ENCODE measurements at regions not wholly inside any gene's neighbourhood (a gene's known extent, or its start where the extent isn't known, plus 50 kb on each side); places are given as distances from the start of the nearest gene placed in this dataset.
A peak's percentile ranks its signal among the peaks of the same experiment; 100 is the strongest.

DNA sequence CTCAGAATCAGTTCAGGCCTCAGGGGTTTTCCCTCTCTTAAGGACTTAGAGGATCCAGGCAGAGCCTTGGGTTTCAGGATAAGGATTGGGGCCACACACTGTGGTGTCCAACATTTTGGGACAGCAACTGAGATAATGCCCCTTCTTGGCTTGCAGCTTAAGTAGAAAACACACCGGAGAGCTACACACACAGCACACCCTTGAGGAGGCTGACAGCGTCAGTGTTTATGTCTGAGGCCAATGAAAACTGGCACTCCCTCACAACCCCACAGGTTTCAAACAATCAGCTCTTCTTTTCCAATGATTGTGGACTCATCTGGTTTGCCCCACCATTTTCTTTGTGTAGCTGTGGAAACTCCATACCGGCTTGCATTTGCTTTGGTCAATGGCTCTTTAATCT, 257.7 kb downstream of the CDCA7 start:
- TF ChIP-seq EZH2 (IDR thresholded peaks at IDR 0.05; ENCODE audit: low read length, unreplicated experiment) = no peak
- no peak for TF ChIP-seq EZH2phosphoT487 (IDR thresholded peaks at IDR 0.05; ENCODE audit: borderline replicate concordance, low read length)
- TF ChIP-seq, protein P1, sequence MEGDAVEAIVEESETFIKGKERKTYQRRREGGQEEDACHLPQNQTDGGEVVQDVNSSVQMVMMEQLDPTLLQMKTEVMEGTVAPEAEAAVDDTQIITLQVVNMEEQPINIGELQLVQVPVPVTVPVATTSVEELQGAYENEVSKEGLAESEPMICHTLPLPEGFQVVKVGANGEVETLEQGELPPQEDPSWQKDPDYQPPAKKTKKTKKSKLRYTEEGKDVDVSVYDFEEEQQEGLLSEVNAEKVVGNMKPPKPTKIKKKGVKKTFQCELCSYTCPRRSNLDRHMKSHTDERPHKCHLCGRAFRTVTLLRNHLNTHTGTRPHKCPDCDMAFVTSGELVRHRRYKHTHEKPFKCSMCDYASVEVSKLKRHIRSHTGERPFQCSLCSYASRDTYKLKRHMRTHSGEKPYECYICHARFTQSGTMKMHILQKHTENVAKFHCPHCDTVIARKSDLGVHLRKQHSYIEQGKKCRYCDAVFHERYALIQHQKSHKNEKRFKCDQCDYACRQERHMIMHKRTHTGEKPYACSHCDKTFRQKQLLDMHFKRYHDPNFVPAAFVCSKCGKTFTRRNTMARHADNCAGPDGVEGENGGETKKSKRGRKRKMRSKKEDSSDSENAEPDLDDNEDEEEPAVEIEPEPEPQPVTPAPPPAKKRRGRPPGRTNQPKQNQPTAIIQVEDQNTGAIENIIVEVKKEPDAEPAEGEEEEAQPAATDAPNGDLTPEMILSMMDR (conservative IDR thresholded peaks at IDR 0.05; ENCODE audit: low read depth, low read length) = no peak; the same call in 1 of the 2 replicates
- ChIA-PET POLR2A (ENCODE audit: unreplicated experiment) (interaction anchor here (0.6 kb wide), 1 partner anchor 183 kb away, joined by 3 read pairs; no protein-coding TSS in a partner anchor), CTCF (no interaction called here)
- no peaks in the 10 kb centered on the region for H3K27me3 ChIP-seq (ENCODE audit: low read length)
- no peaks in the 10 kb centered on the region for H3F3A ChIP-seq (ENCODE audit: low read length, unreplicated experiment)
- no peaks in the 10 kb centered on the region for H3K9me2 ChIP-seq (replicated peaks; ENCODE audit: low read length)
- no peaks in the 10 kb centered on the region for H3K79me2 ChIP-seq (ENCODE audit: low read length)
- no peaks in the 10 kb centered on the region for H3K9me3 ChIP-seq (ENCODE audit: low read length)
- no peak overlapping the region for H3K4me3 ChIP-seq (ENCODE audit: low read length)
- no peak overlapping the region for H2AFZ ChIP-seq (ENCODE audit: low read length)
- no peaks in the 10 kb centered on the region for H3K4me1 ChIP-seq (ENCODE audit: insufficient read depth, low read length)
- intact Hi-C loops (cut with micrococcal nuclease) = no loop called here
- no peaks in the 10 kb centered on the region for H4K20me1 ChIP-seq (ENCODE audit: low read length)
- ATAC-seq = no peak
- no TSS peak for BruUV-seq (replicated peaks)
- no peak overlapping the region for H3K9ac ChIP-seq (ENCODE audit: low read length)
- H3K27ac ChIP-seq (ENCODE audit: low read length) = no peak overlapping the region
- DNase-seq = no peak
- no peak overlapping the region for H3K4me2 ChIP-seq (ENCODE audit: low read length)
- no peaks in the 10 kb centered on the region for H3K36me3 ChIP-seq (ENCODE audit: low read depth, low read length)

- intact Hi-C loops (cut with micrococcal nuclease) = no loop called here
- no peak overlapping the region for H2AFZ ChIP-seq (ENCODE audit: low read length)
- H3K4me1 ChIP-seq (ENCODE audit: insufficient read depth, low read length) = no peaks in the 10 kb centered on the region
- no peaks in the 10 kb centered on the region for H3F3A ChIP-seq (ENCODE audit: low read length, unreplicated experiment)
- POLR2A ChIA-PET (ENCODE audit: unreplicated experiment) = no interaction called here
- H3K9me2 ChIP-seq (replicated peaks; ENCODE audit: low read length) = no peaks in the 10 kb centered on the region
- ATAC-seq (no peak), DNase-seq (no peak)
- no peaks in the 10 kb centered on the region for H3K36me3 ChIP-seq (ENCODE audit: low read depth, low read length)
- no peak overlapping the region for H3K4me2 ChIP-seq (ENCODE audit: low read length)
- H3K27me3 ChIP-seq (ENCODE audit: low read length) = no peaks in the 10 kb centered on the region
- H3K27ac ChIP-seq (ENCODE audit: low read length) = no peak overlapping the region
- H3K4me3 ChIP-seq (ENCODE audit: low read length) = no peak overlapping the region
- TF ChIP-seq EZH2phosphoT487 (IDR thresholded peaks at IDR 0.05; ENCODE audit: borderline replicate concordance, low read length) (no peak), EZH2 (IDR thresholded peaks at IDR 0.05; ENCODE audit: low read length, unreplicated experiment) (no peak)
- TF ChIP-seq, protein P1 (conservative IDR thresholded peaks at IDR 0.05; ENCODE audit: low read depth, low read length) = no peak
- CTCF ChIA-PET = no interaction called here
- no TSS peak for BruUV-seq (replicated peaks)
- H3K9me3 ChIP-seq (ENCODE audit: low read length) = no peaks in the 10 kb centered on the region
- H4K20me1 ChIP-seq (ENCODE audit: low read length) = no peaks in the 10 kb centered on the region
- H3K79me2 ChIP-seq (ENCODE audit: low read length) = no peaks in the 10 kb centered on the region
- no peak overlapping the region for H3K9ac ChIP-seq (ENCODE audit: low read length)
Observed at GRCh38 chr2:173613386-173613785, 258.7 kb downstream of the CDCA7 start.

DNA sequence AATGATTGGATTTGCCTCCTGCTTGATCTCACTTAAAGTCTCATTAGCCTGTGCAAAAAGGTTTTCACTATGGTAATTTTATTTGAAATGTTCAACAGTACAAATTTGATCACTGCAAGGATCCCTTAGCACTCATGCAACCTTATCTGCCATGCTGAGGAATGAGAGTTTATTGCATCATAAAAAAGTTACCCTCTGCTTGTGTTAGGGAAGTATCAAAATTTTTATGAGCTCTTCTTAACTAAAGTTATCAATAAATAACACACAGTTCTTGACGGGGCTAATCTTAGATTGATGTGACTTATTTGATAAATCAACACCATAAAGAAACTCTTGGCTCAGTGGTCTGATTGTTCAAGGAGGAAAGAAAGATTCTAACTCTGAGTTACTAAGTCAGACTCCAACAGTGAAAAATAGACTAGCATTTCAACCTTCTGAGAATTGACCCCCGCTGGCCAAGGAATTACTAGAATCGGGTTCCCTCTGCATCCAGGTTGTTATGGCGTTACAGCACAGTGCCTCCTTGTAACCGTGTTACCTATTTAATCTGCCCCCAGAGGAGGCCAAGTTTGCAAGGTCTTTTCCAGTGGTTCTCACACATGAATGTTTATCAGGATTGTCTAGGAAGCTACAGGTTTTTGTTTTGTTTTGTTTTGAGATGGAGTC, 259.7 kb downstream of the CDCA7 start:
- no peaks in the 10 kb centered on the region for H3K79me2 ChIP-seq (ENCODE audit: low read length)
- H3K4me2 ChIP-seq (ENCODE audit: low read length) = no peak overlapping the region
- POLR2A ChIA-PET (ENCODE audit: unreplicated experiment) = no interaction called here
- no peaks in the 10 kb centered on the region for H3K36me3 ChIP-seq (ENCODE audit: low read depth, low read length)
- no peaks in the 10 kb centered on the region for H4K20me1 ChIP-seq (ENCODE audit: low read length)
- no peaks in the 10 kb centered on the region for H3K9me2 ChIP-seq (replicated peaks; ENCODE audit: low read length)
- H3K27ac ChIP-seq (ENCODE audit: low read length) = no peak overlapping the region
- no peaks in the 10 kb centered on the region for H3K9me3 ChIP-seq (ENCODE audit: low read length)
- H2AFZ ChIP-seq (ENCODE audit: low read length) = no peak overlapping the region
- no peaks in the 10 kb centered on the region for H3K4me1 ChIP-seq (ENCODE audit: insufficient read depth, low read length)
- ATAC-seq (peak; percentile 64), DNase-seq (no peak)
- no peak overlapping the region for H3K9ac ChIP-seq (ENCODE audit: low read length)
- CTCF ChIA-PET = no interaction called here
- TF ChIP-seq EZH2phosphoT487 (IDR thresholded peaks at IDR 0.05; ENCODE audit: borderline replicate concordance, low read length) = no peak
- TF ChIP-seq EZH2 (IDR thresholded peaks at IDR 0.05; ENCODE audit: low read length, unreplicated experiment) = no peak
- TF ChIP-seq, protein P1 (conservative IDR thresholded peaks at IDR 0.05; ENCODE audit: low read depth, low read length) = no peak
- H3F3A ChIP-seq (ENCODE audit: low read length, unreplicated experiment) = no peaks in the 10 kb centered on the region
- no peak overlapping the region for H3K4me3 ChIP-seq (ENCODE audit: low read length)
- intact Hi-C loops (cut with micrococcal nuclease) = no loop called here
- no TSS peak for BruUV-seq (replicated peaks)
- H3K27me3 ChIP-seq (ENCODE audit: low read length) = no peaks in the 10 kb centered on the region

Data from PC-3 (cell line).